ENCODE measurements at regions not wholly inside any gene's neighbourhood (a gene's known extent, or its start where the extent isn't known, plus 50 kb on each side); places are given as distances from the start of the nearest gene placed in this dataset.

DNA sequence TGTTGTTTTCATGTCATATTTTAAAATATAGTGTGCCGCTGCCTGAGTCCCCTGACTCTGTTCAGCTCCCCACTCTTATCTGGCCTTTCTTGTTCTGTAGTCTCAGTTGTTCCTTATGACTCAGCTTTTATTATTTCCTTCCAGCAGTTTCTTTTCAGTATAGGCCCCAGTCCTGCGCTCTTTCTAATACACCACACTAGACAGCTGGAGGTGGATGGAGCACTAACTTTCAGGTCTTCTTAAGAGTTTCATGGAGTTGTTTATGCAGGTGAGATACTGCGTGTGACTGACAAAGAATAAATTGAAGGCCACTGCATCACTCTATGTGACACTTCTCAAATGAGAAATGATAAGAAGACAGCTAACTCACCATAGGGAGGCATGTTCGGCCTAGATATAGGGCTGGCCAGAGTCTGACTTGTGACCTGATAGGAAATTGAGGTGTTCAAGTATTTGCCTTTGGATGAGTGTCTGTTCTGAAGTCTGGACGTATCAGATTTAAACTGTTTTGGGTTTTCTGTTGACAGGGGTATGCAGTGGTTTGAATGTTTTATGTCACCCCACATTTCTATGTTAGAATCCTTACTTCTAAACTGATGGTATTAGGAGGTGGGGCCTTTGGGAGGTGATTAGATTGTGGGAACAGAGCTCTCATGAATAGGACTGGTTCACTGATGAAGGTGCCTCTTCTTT lies 60.8 kb upstream of the CLMN start:
- TF ChIP-seq, protein P1, sequence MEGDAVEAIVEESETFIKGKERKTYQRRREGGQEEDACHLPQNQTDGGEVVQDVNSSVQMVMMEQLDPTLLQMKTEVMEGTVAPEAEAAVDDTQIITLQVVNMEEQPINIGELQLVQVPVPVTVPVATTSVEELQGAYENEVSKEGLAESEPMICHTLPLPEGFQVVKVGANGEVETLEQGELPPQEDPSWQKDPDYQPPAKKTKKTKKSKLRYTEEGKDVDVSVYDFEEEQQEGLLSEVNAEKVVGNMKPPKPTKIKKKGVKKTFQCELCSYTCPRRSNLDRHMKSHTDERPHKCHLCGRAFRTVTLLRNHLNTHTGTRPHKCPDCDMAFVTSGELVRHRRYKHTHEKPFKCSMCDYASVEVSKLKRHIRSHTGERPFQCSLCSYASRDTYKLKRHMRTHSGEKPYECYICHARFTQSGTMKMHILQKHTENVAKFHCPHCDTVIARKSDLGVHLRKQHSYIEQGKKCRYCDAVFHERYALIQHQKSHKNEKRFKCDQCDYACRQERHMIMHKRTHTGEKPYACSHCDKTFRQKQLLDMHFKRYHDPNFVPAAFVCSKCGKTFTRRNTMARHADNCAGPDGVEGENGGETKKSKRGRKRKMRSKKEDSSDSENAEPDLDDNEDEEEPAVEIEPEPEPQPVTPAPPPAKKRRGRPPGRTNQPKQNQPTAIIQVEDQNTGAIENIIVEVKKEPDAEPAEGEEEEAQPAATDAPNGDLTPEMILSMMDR (IDR thresholded peaks at IDR 0.05) = no peak
- TF ChIP-seq EP300 (IDR thresholded peaks at IDR 0.05) = no peak

Data from tibial nerve (tissue), 4 donors.